GM19455 (cell line): ENCODE measurements at regions not wholly inside any gene's neighbourhood (a gene's known extent, or its start where the extent isn't known, plus 50 kb on each side); places are given as distances from the start of the nearest gene placed in this dataset.
"Not testable (repeated sequence)": the region's sequence is repeated elsewhere in the genome, so short reads cannot be mapped to it uniquely, and the experiment has no call there.

Experiments used
- ATAC-seq: cut with Tn5 transposase; IDR thresholded peaks from one replicate; pipeline ENCODE4 v1.9.1; 2021; ENCODE audit not compliant: unreplicated experiment

DNA sequence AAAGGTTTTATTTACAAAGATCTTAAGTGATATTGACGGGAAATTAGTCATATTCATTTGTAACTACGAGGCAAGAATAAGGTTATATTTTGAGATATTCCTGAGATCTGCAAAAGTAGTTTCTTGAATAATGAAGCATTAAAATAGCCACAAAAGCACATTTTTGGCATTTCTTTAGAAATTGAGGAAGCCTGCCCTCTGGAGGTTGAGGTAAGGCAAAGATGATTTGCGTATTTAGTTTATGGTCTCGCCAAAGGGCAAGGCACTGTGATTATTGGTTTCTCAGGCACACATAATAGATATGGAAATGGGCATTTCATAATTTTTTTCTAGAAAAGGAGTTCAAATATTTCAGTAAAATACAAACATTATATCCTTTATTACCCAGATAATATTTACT, 143.7 kb upstream of the RPRM start:
- ATAC-seq, result no peak

GRCh38 chr2:153623020-153623419, 144.5 kb upstream of the RPRM start:
- no peak for ATAC-seq

DNA sequence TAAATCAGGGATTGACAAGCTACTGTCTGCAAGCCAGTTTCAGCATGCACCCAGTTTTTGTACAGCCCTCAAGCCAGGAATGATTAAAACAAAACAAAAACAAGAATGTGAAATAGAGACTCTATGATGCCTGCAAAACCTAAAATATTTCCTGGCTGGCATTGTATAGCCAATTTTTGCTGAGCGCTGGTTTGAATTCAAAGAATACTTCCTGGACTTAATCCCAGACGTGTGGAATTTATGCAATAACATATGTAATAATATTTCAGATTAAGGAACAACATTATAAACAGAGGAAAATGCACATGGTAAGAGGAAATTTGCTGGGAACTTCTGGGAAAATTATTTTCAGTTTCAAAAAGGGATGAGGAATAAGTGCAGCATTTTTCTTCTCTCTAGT, 148.1 kb upstream of the RPRM start:
- no peak for ATAC-seq

DNA sequence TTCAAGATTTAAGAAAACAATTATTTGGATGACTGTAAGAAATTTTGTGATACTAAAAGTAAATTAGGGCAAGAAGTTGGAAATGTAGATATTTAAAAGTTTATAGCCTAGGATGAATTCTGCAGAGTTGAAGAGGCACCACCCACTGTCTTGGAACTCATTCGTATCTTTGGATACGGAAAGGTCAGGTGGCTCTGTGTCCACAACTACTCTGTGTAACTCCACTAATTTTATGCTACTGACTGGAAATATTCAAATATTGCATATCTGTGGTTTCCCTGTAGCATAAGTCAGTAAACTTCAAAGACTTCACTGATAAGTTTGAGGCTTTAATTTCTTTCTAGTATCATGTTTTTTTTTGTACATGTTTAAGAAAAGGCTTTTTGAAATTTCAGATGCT, 156.9 kb upstream of the RPRM start:
- ATAC-seq, result no peak

DNA sequence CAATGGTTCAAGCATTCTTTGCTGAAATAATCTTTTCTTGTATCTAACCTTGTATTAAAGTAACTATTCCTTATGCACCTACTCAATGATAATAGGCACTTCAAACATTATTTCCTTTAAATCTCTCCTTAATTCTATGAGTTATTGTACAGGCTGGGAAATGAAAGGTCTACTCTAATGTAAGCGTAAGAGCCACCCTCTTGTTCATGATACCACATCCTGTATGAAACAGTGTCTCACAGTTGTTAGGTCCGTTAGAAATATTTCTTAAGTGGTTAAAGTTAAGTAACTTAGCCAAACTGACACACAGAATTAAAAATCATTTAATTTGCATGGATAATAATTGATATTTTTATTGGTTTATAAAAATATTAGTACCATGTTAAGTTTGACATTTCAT, 162.5 kb upstream of the RPRM start:
- no peak for ATAC-seq

- no peak for ATAC-seq
Measured at GRCh38 chr2:153644955-153645354, 166.4 kb upstream of the RPRM start.

GRCh38 chr2:153645599-153645998, 167.0 kb upstream of the RPRM start:
- no peak for ATAC-seq

- no peak for ATAC-seq
Measured at GRCh38 chr2:153657651-153658050, 179.1 kb upstream of the RPRM start.

DNA sequence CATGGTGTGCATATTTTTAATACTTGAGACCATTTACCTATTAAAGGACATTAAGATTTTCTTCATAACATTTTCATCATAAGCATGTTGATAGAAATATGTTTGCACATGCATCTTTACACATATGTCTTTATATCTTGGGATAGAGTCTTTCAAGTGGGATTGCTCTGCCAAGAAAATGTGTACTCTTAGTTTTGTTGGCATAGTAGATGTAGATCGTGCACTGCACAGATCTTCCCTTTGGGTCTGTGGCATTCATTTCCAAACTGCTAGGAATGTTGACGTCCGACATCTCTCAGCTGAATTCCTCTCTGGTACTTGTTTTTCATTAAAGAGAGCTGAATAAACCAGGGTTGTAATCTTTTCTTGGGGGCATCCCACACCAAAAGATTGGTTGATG, 183.2 kb upstream of the RPRM start:
- no peak for ATAC-seq

GRCh38 chr2:153663371-153663770, 184.8 kb upstream of the RPRM start:
- no peak for ATAC-seq

DNA sequence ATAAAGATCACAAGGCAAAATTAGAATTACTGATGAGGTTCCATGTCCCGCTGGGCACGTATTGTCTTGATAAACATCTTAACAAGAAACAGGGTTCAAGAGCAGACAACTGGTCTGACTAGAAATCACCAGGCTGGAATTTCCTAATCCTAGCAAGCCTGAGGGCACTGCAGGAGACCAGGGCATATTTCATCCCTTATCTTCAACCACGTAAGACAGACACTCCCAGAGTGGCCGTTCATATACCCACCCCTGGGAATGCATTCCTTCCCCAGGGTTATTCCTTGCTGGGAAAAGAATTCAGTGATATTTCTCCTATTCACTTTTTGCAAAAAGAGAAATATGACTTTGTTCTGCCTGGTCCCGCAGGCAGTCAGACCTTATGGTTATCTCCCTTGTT, 185.4 kb upstream of the RPRM start:
- not testable (repeated sequence) for ATAC-seq

DNA sequence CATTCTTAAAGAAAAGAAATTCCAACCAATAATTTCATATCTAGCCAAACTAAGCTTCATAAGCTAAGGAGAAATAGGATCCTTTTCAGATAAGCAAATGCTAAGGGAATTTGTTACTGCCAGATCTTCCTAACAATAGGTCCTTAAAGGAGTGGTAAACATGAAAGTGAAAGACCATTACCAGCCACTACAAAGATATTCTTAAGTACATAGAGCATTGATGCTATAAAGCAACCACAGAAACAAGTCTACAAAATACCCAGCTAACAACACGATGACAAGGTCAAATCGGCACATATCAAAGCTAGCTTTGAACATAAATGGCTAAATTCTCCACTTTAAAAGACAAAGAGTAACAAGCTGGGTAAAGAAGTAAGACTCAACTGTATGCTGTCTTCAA, 188.9 kb upstream of the RPRM start:
- no peak for ATAC-seq

DNA sequence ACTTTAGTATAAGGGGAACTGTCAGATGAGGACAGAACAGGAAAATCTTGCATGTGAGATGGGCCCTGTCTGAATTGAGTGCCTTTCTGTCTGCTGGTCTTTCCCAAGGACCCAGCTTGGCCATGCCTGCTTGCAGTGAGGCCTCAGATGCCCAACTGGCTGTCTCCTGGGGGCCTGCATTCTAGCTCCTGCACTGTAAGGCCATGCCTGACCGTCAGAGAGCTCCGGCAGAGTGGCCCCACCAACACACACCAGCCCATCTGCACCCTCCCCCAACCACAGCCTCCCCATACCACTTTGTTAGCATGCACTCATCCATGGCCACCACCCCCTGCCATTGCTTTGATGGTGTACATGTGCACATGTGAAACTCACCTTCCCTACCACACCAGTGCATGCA, 190.4 kb upstream of the RPRM start:
- ATAC-seq, result no peak

- no peak for ATAC-seq
Measured at GRCh38 chr2:153710128-153710527, 161.6 kb upstream of the GALNT13 start.

DNA sequence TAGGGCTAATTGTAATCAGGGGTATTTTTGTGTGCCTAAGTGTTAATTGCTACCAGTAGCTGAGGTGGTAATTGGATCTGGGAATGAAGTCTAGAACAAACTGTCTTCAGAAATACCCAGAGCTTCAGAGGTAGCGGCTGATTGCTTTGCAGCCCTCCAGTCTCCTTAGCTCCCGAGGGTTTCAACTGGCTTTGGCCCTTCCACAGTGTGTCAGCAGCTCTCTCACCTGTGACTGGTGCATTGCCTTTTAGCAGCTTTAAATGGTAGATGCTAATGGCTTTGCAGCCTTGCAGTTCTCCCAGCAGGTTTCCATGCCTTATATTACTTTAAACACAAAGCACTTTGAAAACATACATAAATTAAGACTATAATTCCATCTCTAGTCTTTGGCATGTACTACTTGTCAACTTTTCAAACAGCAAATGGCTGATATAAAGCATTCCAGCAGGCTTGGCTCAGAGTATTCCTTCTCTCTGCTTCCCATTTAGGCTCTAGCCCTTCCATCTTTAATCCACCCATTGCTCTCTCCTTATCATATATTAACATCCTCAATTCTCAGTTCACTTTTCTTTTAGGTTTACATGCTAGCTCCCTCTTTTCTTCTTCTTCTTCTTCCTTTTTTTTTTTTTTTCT, 156.4 kb upstream of the GALNT13 start:
- ATAC-seq, result no peak

- ATAC-seq, result no peak
Measured at GRCh38 chr2:153717060-153717459, 154.7 kb upstream of the GALNT13 start.

DNA sequence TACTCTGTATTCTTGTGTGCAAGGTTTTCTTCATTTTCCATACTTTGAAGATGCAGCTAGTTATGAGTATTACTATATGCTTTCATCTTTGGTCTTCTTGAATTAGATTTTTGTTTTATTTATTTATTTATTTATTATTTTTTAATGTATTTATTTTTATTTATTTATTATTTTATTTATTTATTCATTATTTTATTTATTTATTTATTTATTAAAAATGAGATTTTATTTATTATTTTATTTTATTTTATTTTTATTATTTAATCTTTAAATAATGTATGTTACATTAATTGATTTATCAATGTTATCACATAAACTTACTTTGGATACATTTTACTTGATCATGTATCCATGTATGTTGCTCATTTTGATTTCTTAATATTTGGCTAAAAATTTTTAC, 132.3 kb upstream of the GALNT13 start:
- ATAC-seq, result no peak

DNA sequence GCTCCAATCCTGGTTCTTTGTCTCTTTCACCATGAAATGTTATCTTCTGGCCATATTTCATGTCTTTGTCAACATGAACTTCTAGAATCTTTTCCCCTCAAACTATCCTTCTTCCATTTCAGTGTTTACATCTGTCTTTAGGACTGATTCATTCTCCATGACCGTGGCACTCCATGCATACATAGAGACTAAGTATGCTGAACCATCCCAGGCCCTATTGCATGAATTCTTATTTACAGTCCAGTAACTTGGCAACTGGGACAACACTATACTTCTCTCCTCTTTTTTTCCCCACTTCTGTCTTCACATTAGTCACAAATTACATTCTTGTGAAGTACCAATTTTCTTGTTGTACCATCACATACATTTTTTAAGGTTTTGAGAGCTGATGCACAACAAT, 109.8 kb upstream of the GALNT13 start:
- no peak for ATAC-seq

- no peak for ATAC-seq
Measured at GRCh38 chr2:153766415-153766814, 105.3 kb upstream of the GALNT13 start.

DNA sequence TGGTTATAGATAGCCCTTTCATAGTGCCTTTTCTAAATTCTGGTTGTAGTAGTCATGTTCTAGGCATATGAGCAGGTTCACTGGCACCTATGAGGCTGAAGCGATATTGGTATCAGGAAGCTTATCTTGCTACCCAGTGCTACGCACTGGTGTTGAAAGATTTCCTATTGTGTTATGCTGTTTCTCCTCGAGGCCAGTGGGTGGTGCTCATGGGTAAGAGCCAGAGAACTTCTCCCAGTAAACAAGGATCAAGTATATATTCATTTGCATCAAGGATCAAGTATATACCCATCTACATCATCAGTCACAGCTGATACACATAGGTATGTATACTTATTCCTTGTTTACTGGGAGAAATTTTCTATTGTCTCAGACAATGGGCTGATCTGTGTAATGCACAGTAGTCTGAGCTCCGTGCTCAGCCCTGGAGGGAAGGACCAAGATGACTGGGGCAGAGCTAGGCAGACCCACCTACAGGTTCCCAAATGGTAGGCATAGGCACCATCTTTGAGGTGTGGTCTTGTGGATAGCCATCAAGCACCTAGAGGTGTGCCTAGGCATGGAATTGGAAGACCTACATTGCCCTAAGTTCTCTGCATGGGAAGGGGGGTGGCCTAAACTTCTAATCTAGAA, 101.2 kb upstream of the GALNT13 start:
- ATAC-seq, result no peak

- ATAC-seq, result no peak
Measured at GRCh38 chr2:153780241-153780640, 91.5 kb upstream of the GALNT13 start.

DNA sequence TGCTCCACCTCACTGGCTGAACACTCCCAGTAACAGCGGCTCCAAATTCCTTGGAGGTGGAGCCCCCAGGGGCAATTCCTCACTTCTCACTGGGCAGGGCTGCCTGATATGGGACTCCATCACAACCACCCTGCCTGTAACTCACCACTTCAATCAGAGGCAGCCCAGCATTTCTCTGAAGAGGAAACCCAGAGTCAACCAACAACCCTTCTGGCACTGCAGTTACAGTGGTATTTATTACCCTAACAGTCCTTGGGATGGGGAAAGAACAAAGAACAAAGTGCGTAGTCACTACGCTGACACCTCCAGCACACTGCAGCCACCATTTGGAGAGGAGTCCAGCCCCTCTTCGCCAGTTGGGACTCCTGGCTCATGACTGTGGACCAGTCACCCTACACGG, 85.7 kb upstream of the GALNT13 start:
- ATAC-seq, result no peak

GRCh38 chr2:153787612-153788011, 84.1 kb upstream of the GALNT13 start:
- no peak for ATAC-seq
